ENCODE measurements at regions not wholly inside any gene's neighbourhood (a gene's known extent, or its start where the extent isn't known, plus 50 kb on each side); places are given as distances from the start of the nearest gene placed in this dataset.

GRCh38 chr5:166856791-166857190, 1434.7 kb upstream of the WWC1 start:
- H3K4me3 ChIP-seq (ENCODE audit: low read depth, low read length), result no peak overlapping the region
- TF ChIP-seq CTCF (IDR thresholded peaks at IDR 0.05; ENCODE audit: low read depth, low read length, missing control alignments), result no peak
- DNase-seq (ENCODE audit: low read depth), result no peak

GRCh38 chr5:166860426-166860825, 1431.0 kb upstream of the WWC1 start:
- TF ChIP-seq CTCF (IDR thresholded peaks at IDR 0.05; ENCODE audit: low read depth, low read length, missing control alignments), result no peak
- no peak overlapping the region for H3K4me3 ChIP-seq (ENCODE audit: low read depth, low read length)
- DNase-seq (ENCODE audit: low read depth), result no peak

GRCh38 chr5:166862581-166862980, 1428.9 kb upstream of the WWC1 start:
- TF ChIP-seq CTCF (IDR thresholded peaks at IDR 0.05; ENCODE audit: low read depth, low read length, missing control alignments), result no peak
- DNase-seq (ENCODE audit: low read depth), result no peak
- H3K4me3 ChIP-seq (ENCODE audit: low read depth, low read length), result no peak overlapping the region

- TF ChIP-seq CTCF (IDR thresholded peaks at IDR 0.05; ENCODE audit: low read depth, low read length, missing control alignments), result no peak
- no peak overlapping the region for H3K4me3 ChIP-seq (ENCODE audit: low read depth, low read length)
- no peak for DNase-seq (ENCODE audit: low read depth)
Measured at GRCh38 chr5:166865206-166865605, 1426.2 kb upstream of the WWC1 start.

- DNase-seq (ENCODE audit: low read depth), result no peak
- TF ChIP-seq CTCF (IDR thresholded peaks at IDR 0.05; ENCODE audit: low read depth, low read length, missing control alignments), result no peak
- no peak overlapping the region for H3K4me3 ChIP-seq (ENCODE audit: low read depth, low read length)
Measured at GRCh38 chr5:166880456-166880855, 1411.0 kb upstream of the WWC1 start.

- no peak for TF ChIP-seq CTCF (IDR thresholded peaks at IDR 0.05; ENCODE audit: low read depth, low read length, missing control alignments)
Measured at GRCh38 chr5:166881802-166882201, 1409.6 kb upstream of the WWC1 start.

GRCh38 chr5:166883016-166883415, 1408.4 kb upstream of the WWC1 start:
- no peak for TF ChIP-seq CTCF (IDR thresholded peaks at IDR 0.05; ENCODE audit: low read depth, low read length, missing control alignments)
- DNase-seq (ENCODE audit: low read depth), result no peak
- H3K4me3 ChIP-seq (ENCODE audit: low read depth, low read length), result no peak overlapping the region

More at GRCh38 chr5:166881802-166882201, 1409.6 kb upstream of the WWC1 start:
- no peak overlapping the region for H3K4me3 ChIP-seq (ENCODE audit: low read depth, low read length)
- no peak for DNase-seq (ENCODE audit: low read depth)

All from GM12864 (cell line).